ENCODE measurements at regions not wholly inside any gene's neighbourhood (a gene's known extent, or its start where the extent isn't known, plus 50 kb on each side); places are given as distances from the start of the nearest gene placed in this dataset.

- Histone ChIP-seq H3K9me3 (replicated peaks in 1 of 3) (no peaks in the 10 kb centered on the region), H3K27ac (no peak overlapping the region), H3K36me3 (replicated peaks in 1 of 2) (no peaks in the 10 kb centered on the region), H3K4me3 (no peak overlapping the region), H3K27me3 (no peaks in the 10 kb centered on the region), H3K4me1 (replicated peaks in 1 of 2) (no peaks in the 10 kb centered on the region)
- intact Hi-C loops (cut with DNase I) = no loop called here
- 40 to 55% (median 53%) methylated on average over 3 of the region's 3 CpGs for WGBS, 4 donors
- no peak for TF ChIP-seq POLR2A (IDR thresholded peaks at IDR 0.05)
- TF ChIP-seq CTCF (IDR thresholded peaks at IDR 0.05) = no peak
- DNase-seq = no peak
These were observed 115.5 kb downstream of the ICOS start for GRCh38 chr2:204051984-204052556.

GRCh38 chr2:204059016-204059415, 122.5 kb downstream of the ICOS start:
- no peaks in the 10 kb centered on the region for H3K4me1 ChIP-seq (replicated peaks in 1 of 2)
- 76 to 84% (median 80%) methylated on average over 5 of the region's 5 CpGs for WGBS, 4 donors

GRCh38 chr2:204060841-204061240, 124.3 kb downstream of the ICOS start:
- no peak overlapping the region for H3K27ac ChIP-seq
- H3K9me3 ChIP-seq (replicated peaks in 1 of 3) = no peaks in the 10 kb centered on the region
- DNase-seq = no peak
- peaks cover 5% of the 10 kb centered on the region for H3K27me3 ChIP-seq
- no peaks in the 10 kb centered on the region for H3K4me1 ChIP-seq (replicated peaks in 1 of 2)
- intact Hi-C loops (cut with DNase I) = no loop called here
- TF ChIP-seq POLR2A (IDR thresholded peaks at IDR 0.05) = no peak
- no peak for TF ChIP-seq CTCF (IDR thresholded peaks at IDR 0.05)
- 47 to 55% (median 49%) methylated on average over 3 to 4 of the region's 4 CpGs for WGBS, 4 donors
- H3K36me3 ChIP-seq (replicated peaks in 1 of 2) = no peaks in the 10 kb centered on the region
- H3K4me3 ChIP-seq = no peak overlapping the region

More at GRCh38 chr2:204059016-204059415, 122.5 kb downstream of the ICOS start:
- no peaks in the 10 kb centered on the region for H3K36me3 ChIP-seq (replicated peaks in 1 of 2)
- intact Hi-C loops (cut with DNase I) = no loop called here
- TF ChIP-seq POLR2A (IDR thresholded peaks at IDR 0.05) = no peak
- no peak for TF ChIP-seq CTCF (IDR thresholded peaks at IDR 0.05)
- no peak overlapping the region for H3K27ac ChIP-seq
- H3K27me3 ChIP-seq = no peaks in the 10 kb centered on the region
- no peak overlapping the region for H3K4me3 ChIP-seq
- no peak for DNase-seq
- no peaks in the 10 kb centered on the region for H3K9me3 ChIP-seq (replicated peaks in 1 of 3)

DNA sequence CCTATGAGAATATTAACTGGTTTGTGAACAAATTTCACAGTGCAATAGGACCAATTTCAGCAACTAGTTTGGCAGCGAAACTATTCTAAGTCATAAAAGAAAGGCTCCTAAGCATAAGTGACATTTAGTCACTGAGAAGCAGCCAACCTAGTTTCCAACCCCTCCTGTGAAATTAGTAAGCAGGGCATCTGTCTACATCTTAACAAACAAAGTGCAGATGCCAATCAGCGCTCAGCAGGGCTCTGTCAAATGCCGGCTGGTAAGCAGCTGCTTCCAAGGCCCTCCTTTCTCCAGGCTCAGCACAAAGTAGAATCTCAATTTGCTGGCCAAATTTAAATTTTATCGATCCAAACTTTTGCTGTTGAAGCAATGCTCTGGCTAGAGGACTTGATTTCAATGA, 124.7 kb downstream of the ICOS start:
- WGBS, 4 donors = 75 to 86% (median 83%) methylated on average over 4 of the region's 4 CpGs
- no peak for DNase-seq
- Histone ChIP-seq H3K27me3 (peaks cover 5% of the 10 kb centered on the region), H3K27ac (no peak overlapping the region), H3K9me3 (replicated peaks in 1 of 3) (no peaks in the 10 kb centered on the region), H3K4me3 (no peak overlapping the region), H3K4me1 (replicated peaks in 1 of 2) (no peaks in the 10 kb centered on the region), H3K36me3 (replicated peaks in 1 of 2) (no peaks in the 10 kb centered on the region)
- intact Hi-C loops (cut with DNase I) = no loop called here
- TF ChIP-seq CTCF (IDR thresholded peaks at IDR 0.05) (no peak), POLR2A (IDR thresholded peaks at IDR 0.05) (no peak)
